GM12878 (cell line): ENCODE measurements at regions not wholly inside any gene's neighbourhood (a gene's known extent, or its start where the extent isn't known, plus 50 kb on each side); places are given as distances from the start of the nearest gene placed in this dataset.

Experiments
- ATAC-seq: fragments of 200-7000 bp; cut with Tn5 transposase; 3 replicates; pipeline ENCODE4 v1.9.1; 2020; ENCODE audit warnings: mild to moderate bottlenecking, moderate library complexity
- BruUV-seq: library from RNA; stranded (reverse); fragments of 400-500 nt; replicated peaks from 2 replicates; lab custom pipeline; 2021; lab: Mats Ljungman, UMichigan
- CTCF ChIA-PET: fragments of 300-600 bp; sonication (Branson Sonifier 250); formaldehyde crosslinking; extraction: SDS; loops from one replicate; lab custom pipeline; 2021; ENCODE audit warnings: inconsistent platforms; lab: Yijun Ruan, JAX
- POLR2A ChIA-PET: fragments of 350-600 bp; formaldehyde crosslinking; extraction: SDS; loops from one replicate; lab custom pipeline; 2021; ENCODE audit warnings: inconsistent platforms; lab: Charles Lee
- RAD21 ChIA-PET: fragments of 300-600 bp; sonication (Branson Sonifier 250); formaldehyde crosslinking; loops from one replicate; lab custom pipeline; 2023; ENCODE audit warnings: antibody characterized with exemption; ENCODE audit not compliant: unreplicated experiment; lab: Charles Lee
- SMC1A ChIA-PET: fragments of 300-600 bp; sonication (Branson Sonifier 250); formaldehyde crosslinking; loops from one replicate; lab custom pipeline; 2023; ENCODE audit not compliant: unreplicated experiment, uncharacterized antibody; lab: Charles Lee
- DNase-seq: peaks from one replicate; pipeline ENCODE4 v3.0.0-alpha.2; 2011; ENCODE audit warnings: low read depth, low spot score
- FAIRE-seq: peaks from 3 replicates; lab custom pipeline; 2011; peaks lifted over from hg19 to GRCh38; lab: Jason Lieb, UNC
- H2AFZ ChIP-seq: 2 replicates; pipeline ENCODE4 v1.6.0; 2011; ENCODE audit warnings: low read depth, low read length, control low read depth; ENCODE audit not compliant: control insufficient read depth
- H3K27ac ChIP-seq: 2 replicates; pipeline ENCODE4 v1.5.1; 2011; ENCODE audit warnings: control low read depth; ENCODE audit not compliant: control insufficient read depth, insufficient read depth
- H3K27me3 ChIP-seq, 2 experiments: replicated peaks in 1 of 2; 2 replicates each; pipeline versions ENCODE4 v1.6.0 to v1.6.1; 2011; ENCODE audit warnings: low read length in 1 of 2; ENCODE audit not compliant: control insufficient read depth in 2 of 2, insufficient read depth in 2 of 2
- H3K36me3 ChIP-seq, 2 experiments: 2 replicates each; pipeline ENCODE4 v1.5.1; 2011; ENCODE audit warnings: low read length in 1 of 2; ENCODE audit not compliant: control insufficient read depth in 2 of 2, insufficient read depth in 2 of 2
- H3K4me1 ChIP-seq: 2 replicates; pipeline ENCODE4 v1.6.1; 2011; ENCODE audit warnings: mild to moderate bottlenecking, low read length, moderate library complexity, mixed read lengths; ENCODE audit not compliant: control insufficient read depth, insufficient read depth
- H3K4me2 ChIP-seq: 2 replicates; pipeline ENCODE4 v1.6.0; 2011; ENCODE audit warnings: control low read depth; ENCODE audit not compliant: control insufficient read depth, insufficient read depth
- H3K4me3 ChIP-seq: fragments of 200-600 bp; sonication (generic); 2 replicates; pipeline ENCODE4 v1.5.1; 2016
- H3K79me2 ChIP-seq: 2 replicates; pipeline ENCODE4 v1.6.0; 2011; ENCODE audit warnings: low read length; ENCODE audit not compliant: control insufficient read depth, insufficient read depth
- H3K9ac ChIP-seq: 2 replicates; pipeline ENCODE4 v1.8.0; 2011; ENCODE audit warnings: low read length, control low read depth, mixed read lengths; ENCODE audit not compliant: control insufficient read depth, insufficient read depth
- H3K9me3 ChIP-seq: replicated peaks from 3 replicates; pipeline ENCODE4 v1.5.1; 2011; ENCODE audit warnings: mild to moderate bottlenecking, low read length; ENCODE audit not compliant: control insufficient read depth, insufficient read depth
- H4K20me1 ChIP-seq: 2 replicates; pipeline ENCODE4 v1.6.0; 2011; ENCODE audit not compliant: control insufficient read depth, insufficient read depth
- BCL3 ChIP-seq: IDR thresholded peaks from 2 replicates; pipeline ENCODE4 v1.6.1; 2011; ENCODE audit warnings: borderline replicate concordance, low read depth, mild to moderate bottlenecking, moderate library complexity, low read length; ENCODE audit not compliant: insufficient read depth, poor library complexity, severe bottlenecking
- BRCA1 ChIP-seq: IDR thresholded peaks from 2 replicates; pipeline ENCODE4 v1.6.1; 2011; ENCODE audit warnings: low read depth, low read length, improper control_type of control experiment
- E2F8 ChIP-seq: fragments of 450-650 bp; IDR thresholded peaks from 2 replicates; pipeline ENCODE4 v1.6.1; 2018; ENCODE audit warnings: mild to moderate bottlenecking, low read depth, moderate library complexity; ENCODE audit not compliant: partially characterized antibody
- EED ChIP-seq: sonication (generic); IDR thresholded peaks from 2 replicates; pipeline ENCODE4 v1.6.1; 2016; ENCODE audit warnings: antibody characterized with exemption, low read depth
- FOS ChIP-seq: IDR thresholded peaks from 3 replicates; pipeline ENCODE4 v1.6.1; 2011; ENCODE audit warnings: borderline replicate concordance; ENCODE audit not compliant: insufficient read length; ENCODE audit errors: extremely low read depth
- HDAC6 ChIP-seq: fragments of 200-600 bp; sonication (generic); IDR thresholded peaks from one replicate; pipeline ENCODE4 v1.8.0; 2017; ENCODE audit warnings: antibody characterized with exemption; ENCODE audit not compliant: unreplicated experiment
- IKZF2 ChIP-seq, 2 experiments: fragments of 450-650 bp; IDR thresholded peaks; 2 replicates each; pipeline ENCODE4 v1.6.1; 2017; ENCODE audit warnings: mild to moderate bottlenecking in 2 of 2, moderate library complexity in 2 of 2
- MAX ChIP-seq: IDR thresholded peaks from 2 replicates; pipeline ENCODE4 v1.6.1; 2012; ENCODE audit warnings: low read depth, low read length, improper control_type of control experiment
- MEF2B ChIP-seq: fragments of 450-650 bp; IDR thresholded peaks from 2 replicates; pipeline ENCODE4 v1.6.1; 2018; ENCODE audit warnings: mild to moderate bottlenecking, moderate library complexity; ENCODE audit not compliant: partially characterized antibody, poor library complexity, severe bottlenecking
- MYB ChIP-seq: fragments of 150-350 bp; IDR thresholded peaks from 2 replicates; pipeline ENCODE4 v1.6.1; 2014; ENCODE audit warnings: mild to moderate bottlenecking, low read depth, low read length, borderline replicate concordance
- RFX5 ChIP-seq: IDR thresholded peaks from 2 replicates; pipeline ENCODE4 v1.6.1; 2011; ENCODE audit warnings: low read depth, low read length, improper control_type of control experiment
- SMAD1 ChIP-seq: fragments of 450-650 bp; IDR thresholded peaks from 2 replicates; pipeline ENCODE4 v1.6.1; 2018; ENCODE audit warnings: mild to moderate bottlenecking, low read depth; ENCODE audit not compliant: partially characterized antibody
- SREBF2 ChIP-seq: IDR thresholded peaks from 2 replicates; pipeline ENCODE4 v1.6.1; 2012; ENCODE audit warnings: mild to moderate bottlenecking, low read length
- ZNF384 ChIP-seq: IDR thresholded peaks from 2 replicates; pipeline ENCODE4 v1.6.1; 2012; ENCODE audit warnings: low read depth, mild to moderate bottlenecking, low read length, improper control_type of control experiment, borderline replicate concordance
- ZSCAN29 ChIP-seq: fragments of 450-650 bp; IDR thresholded peaks from 2 replicates; pipeline ENCODE4 v1.6.1; 2017; ENCODE audit warnings: mild to moderate bottlenecking, moderate library complexity
- WGBS: methylation state at CpG from one replicate; pipeline ENCODE4 v1.1.6; 2016; ENCODE audit warnings: low lambda C conversion rate; ENCODE audit not compliant: insufficient replicate concordance, insufficient coverage; ENCODE audit errors: missing lambda C conversion rate; 5-methylcytosine and 5-hydroxymethylcytosine counted together
- in situ Hi-C: fragments of 300-500 bp; cut with MboI; formaldehyde crosslinking; loops from 9 replicates; pipeline ENCODE4 v1.14.3; 2018; ENCODE audit warnings: mixed read lengths
- intact Hi-C: fragments of 100-400 bp; cut with micrococcal nuclease; formaldehyde crosslinking; loops from one replicate; pipeline ENCODE4 v1.14.2; 2022; ENCODE audit not compliant: unreplicated experiment

GRCh38 chr6:170125456-170126300 is 165.2 kb downstream of the DLL1 start:
- RAD21 ChIA-PET: no interaction called here

More at GRCh38 chr6:170125456-170126300, 165.2 kb downstream of the DLL1 start:
- no peaks in the 10 kb centered on the region for H3K79me2 ChIP-seq
- H3K27ac ChIP-seq: no peak overlapping the region
- no peaks in the 10 kb centered on the region for H3K27me3 ChIP-seq
- WGBS: 55% methylated on average over 27 of the region's 27 CpGs
- no peak overlapping the region for H3K4me2 ChIP-seq
- TF ChIP-seq ZNF384: no peak
- no peak for TF ChIP-seq HDAC6
- TF ChIP-seq RFX5: no peak
- TF ChIP-seq ZSCAN29: no peak
- no peak for TF ChIP-seq IKZF2 (IDR thresholded peaks at IDR 0.05)
- TF ChIP-seq BRCA1: no peak
- no peak for TF ChIP-seq BCL3
- TF ChIP-seq MYB: no peak
- no peak for TF ChIP-seq E2F8
- TF ChIP-seq MAX: no peak
- TF ChIP-seq MEF2B: no peak
- TF ChIP-seq FOS: no peak
- TF ChIP-seq SREBF2: no peak
- no peak for TF ChIP-seq EED
- no peak for TF ChIP-seq SMAD1
- no peak overlapping the region for H2AFZ ChIP-seq
- no peaks in the 10 kb centered on the region for H4K20me1 ChIP-seq
- in situ Hi-C loops: no loop called here
- H3K9ac ChIP-seq: no peak overlapping the region
- H3K36me3 ChIP-seq: no peaks in the 10 kb centered on the region
- SMC1A ChIA-PET: no interaction called here
- intact Hi-C loops: no loop called here
- peaks cover 1% of the 10 kb centered on the region; the same call in 2 of the 3 replicates for H3K9me3 ChIP-seq
- DNase-seq (no peak), FAIRE-seq (no peak), ATAC-seq (no peak)
- no peaks in the 10 kb centered on the region; the same call in none of the 2 replicates for H3K4me1 ChIP-seq
- POLR2A ChIA-PET: no interaction called here
- CTCF ChIA-PET: no interaction called here
- H3K4me3 ChIP-seq: no peak overlapping the region
- no TSS peak for BruUV-seq
